ENCODE measurements at regions not wholly inside any gene's neighbourhood (a gene's known extent, or its start where the extent isn't known, plus 50 kb on each side); places are given as distances from the start of the nearest gene placed in this dataset.
"Not testable (repeated sequence)": the region's sequence is repeated elsewhere in the genome, so short reads cannot be mapped to it uniquely, and the experiment has no call there.

GRCh38 chr9:86573886-86574285, 219.7 kb upstream of the TUT7 start:
- Histone ChIP-seq H3K79me2 (no peaks in the 10 kb centered on the region), H3K9me3 (ENCODE audit: low read depth) (no peaks in the 10 kb centered on the region), H3K4me3 (no peak overlapping the region), H3K27me3 (no peaks in the 10 kb centered on the region), H2AFZ (no peak overlapping the region), H3K9me2 (replicated peaks; ENCODE audit: insufficient read depth) (no peaks in the 10 kb centered on the region), H3K36me3 (replicated peaks; ENCODE audit: insufficient read depth, low read depth) (no peaks in the 10 kb centered on the region), H3K4me2 (no peak overlapping the region), H3K27ac (no peak overlapping the region), H4K20me1 (ENCODE audit: insufficient read depth, poor library complexity, severe bottlenecking) (no peaks in the 10 kb centered on the region), H3K4me1 (ENCODE audit: insufficient read depth) (peaks cover 5% of the 10 kb centered on the region)
- no peak for DNase-seq (ENCODE audit: low spot score)
- WGBS (ENCODE audit: low lambda C conversion rate, missing lambda C conversion rate): 62% methylated on average over 2 of the region's 2 CpGs
- TF ChIP-seq EZH2 (IDR thresholded peaks at IDR 0.05; ENCODE audit: borderline replicate concordance): no peak

GRCh38 chr9:86572904-86573303, 218.7 kb upstream of the TUT7 start:
- H2AFZ ChIP-seq: no peak overlapping the region
- H3K4me1 ChIP-seq (ENCODE audit: insufficient read depth): peaks cover 3% of the 10 kb centered on the region
- no peaks in the 10 kb centered on the region for H3K27me3 ChIP-seq
- no peak for DNase-seq (ENCODE audit: low spot score)
- H3K4me2 ChIP-seq: no peak overlapping the region
- H3K9me2 ChIP-seq (replicated peaks; ENCODE audit: insufficient read depth): no peaks in the 10 kb centered on the region
- H3K4me3 ChIP-seq: no peak overlapping the region
- H3K27ac ChIP-seq: no peak overlapping the region
- H3K79me2 ChIP-seq: no peaks in the 10 kb centered on the region
- H4K20me1 ChIP-seq (ENCODE audit: insufficient read depth, poor library complexity, severe bottlenecking): no peaks in the 10 kb centered on the region
- no peaks in the 10 kb centered on the region for H3K36me3 ChIP-seq (replicated peaks; ENCODE audit: insufficient read depth, low read depth)
- no peaks in the 10 kb centered on the region for H3K9me3 ChIP-seq (ENCODE audit: low read depth)
- TF ChIP-seq, protein P1, sequence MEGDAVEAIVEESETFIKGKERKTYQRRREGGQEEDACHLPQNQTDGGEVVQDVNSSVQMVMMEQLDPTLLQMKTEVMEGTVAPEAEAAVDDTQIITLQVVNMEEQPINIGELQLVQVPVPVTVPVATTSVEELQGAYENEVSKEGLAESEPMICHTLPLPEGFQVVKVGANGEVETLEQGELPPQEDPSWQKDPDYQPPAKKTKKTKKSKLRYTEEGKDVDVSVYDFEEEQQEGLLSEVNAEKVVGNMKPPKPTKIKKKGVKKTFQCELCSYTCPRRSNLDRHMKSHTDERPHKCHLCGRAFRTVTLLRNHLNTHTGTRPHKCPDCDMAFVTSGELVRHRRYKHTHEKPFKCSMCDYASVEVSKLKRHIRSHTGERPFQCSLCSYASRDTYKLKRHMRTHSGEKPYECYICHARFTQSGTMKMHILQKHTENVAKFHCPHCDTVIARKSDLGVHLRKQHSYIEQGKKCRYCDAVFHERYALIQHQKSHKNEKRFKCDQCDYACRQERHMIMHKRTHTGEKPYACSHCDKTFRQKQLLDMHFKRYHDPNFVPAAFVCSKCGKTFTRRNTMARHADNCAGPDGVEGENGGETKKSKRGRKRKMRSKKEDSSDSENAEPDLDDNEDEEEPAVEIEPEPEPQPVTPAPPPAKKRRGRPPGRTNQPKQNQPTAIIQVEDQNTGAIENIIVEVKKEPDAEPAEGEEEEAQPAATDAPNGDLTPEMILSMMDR (IDR thresholded peaks at IDR 0.05; ENCODE audit: poor library complexity): no peak

DNA sequence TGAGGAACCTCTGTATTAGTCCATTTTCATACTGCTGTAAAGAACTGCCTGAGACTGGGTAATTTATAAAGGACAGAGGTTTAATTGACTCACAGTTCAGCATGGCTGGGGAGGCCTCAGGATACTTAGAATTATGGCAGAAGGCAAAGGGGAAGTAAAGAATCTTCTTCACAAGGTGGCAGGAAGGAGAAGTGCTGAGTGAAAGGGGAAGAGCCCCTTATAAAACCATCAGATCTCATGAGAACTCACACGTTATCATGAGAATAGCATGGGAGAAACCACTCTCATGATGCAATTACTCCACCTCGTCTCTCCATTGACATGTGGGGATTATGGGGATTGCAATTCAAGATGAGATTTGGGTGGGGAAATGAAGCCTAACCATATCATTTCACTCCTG, 211.4 kb upstream of the TUT7 start:
- H2AFZ ChIP-seq; H3K4me1 ChIP-seq (ENCODE audit: insufficient read depth); H4K20me1 ChIP-seq (ENCODE audit: insufficient read depth, poor library complexity, severe bottlenecking); H3K27ac ChIP-seq; H3K79me2 ChIP-seq; H3K27me3 ChIP-seq; DNase-seq (ENCODE audit: low spot score); H3K9me2 ChIP-seq (replicated peaks; ENCODE audit: insufficient read depth); H3K4me3 ChIP-seq; H3K9me3 ChIP-seq (ENCODE audit: low read depth); H3K4me2 ChIP-seq; H3K36me3 ChIP-seq (replicated peaks; ENCODE audit: insufficient read depth, low read depth): not testable (repeated sequence)
- 84% methylated on average over 2 of the region's 2 CpGs for WGBS (ENCODE audit: low lambda C conversion rate, missing lambda C conversion rate)

- no peak overlapping the region for H3K4me3 ChIP-seq
- H3K27ac ChIP-seq: peak overlapping the region; percentile 29
- H3K79me2 ChIP-seq: no peaks in the 10 kb centered on the region
- no peaks in the 10 kb centered on the region for H3K36me3 ChIP-seq (replicated peaks; ENCODE audit: insufficient read depth, low read depth)
- 72% methylated on average over 5 of the region's 5 CpGs for WGBS (ENCODE audit: low lambda C conversion rate, missing lambda C conversion rate)
- H3K4me1 ChIP-seq (ENCODE audit: insufficient read depth): peaks cover 6% of the 10 kb centered on the region
- H3K9me3 ChIP-seq (ENCODE audit: low read depth): no peaks in the 10 kb centered on the region
- no peaks in the 10 kb centered on the region for H4K20me1 ChIP-seq (ENCODE audit: insufficient read depth, poor library complexity, severe bottlenecking)
- no peaks in the 10 kb centered on the region for H3K27me3 ChIP-seq
- H3K4me2 ChIP-seq: no peak overlapping the region
- DNase-seq (ENCODE audit: low spot score): no peak
- no peak overlapping the region for H2AFZ ChIP-seq
- TF ChIP-seq EZH2phosphoT487 (IDR thresholded peaks at IDR 0.05; ENCODE audit: low read depth, severe bottlenecking, unreplicated experiment) (no peak), EZH2 (IDR thresholded peaks at IDR 0.05; ENCODE audit: borderline replicate concordance) (no peak)
- TF ChIP-seq, protein P1 (IDR thresholded peaks at IDR 0.05; ENCODE audit: poor library complexity): no peak
- H3K9me2 ChIP-seq (replicated peaks; ENCODE audit: insufficient read depth): no peaks in the 10 kb centered on the region
Measured at GRCh38 chr9:86563936-86564335, 209.7 kb upstream of the TUT7 start.

- Histone ChIP-seq H3K9me3 (ENCODE audit: low read depth) (no peaks in the 10 kb centered on the region), H3K36me3 (replicated peaks; ENCODE audit: insufficient read depth, low read depth) (no peaks in the 10 kb centered on the region), H3K27ac (peak overlapping the region; percentile 29), H3K27me3 (no peaks in the 10 kb centered on the region), H3K9me2 (replicated peaks; ENCODE audit: insufficient read depth) (no peaks in the 10 kb centered on the region), H3K4me1 (ENCODE audit: insufficient read depth) (peaks cover 6% of the 10 kb centered on the region), H4K20me1 (ENCODE audit: insufficient read depth, poor library complexity, severe bottlenecking) (no peaks in the 10 kb centered on the region), H3K4me3 (no peak overlapping the region), H2AFZ (no peak overlapping the region), H3K4me2 (no peak overlapping the region), H3K79me2 (no peaks in the 10 kb centered on the region)
- 53% methylated on average over 3 of the region's 3 CpGs for WGBS (ENCODE audit: low lambda C conversion rate, missing lambda C conversion rate)
- DNase-seq (ENCODE audit: low spot score): peak; percentile 27
- TF ChIP-seq, protein P1 (IDR thresholded peaks at IDR 0.05; ENCODE audit: poor library complexity): no peak
- TF ChIP-seq EZH2phosphoT487 (IDR thresholded peaks at IDR 0.05; ENCODE audit: low read depth, severe bottlenecking, unreplicated experiment) (no peak), EZH2 (IDR thresholded peaks at IDR 0.05; ENCODE audit: borderline replicate concordance) (no peak)
Measured at GRCh38 chr9:86563350-86563749, 209.1 kb upstream of the TUT7 start.

Measured in hepatocyte (in vitro differentiated cells).